Gastroesophageal sphincter (tissue), 3 donors: ENCODE measurements at regions not wholly inside any gene's neighbourhood (a gene's known extent, or its start where the extent isn't known, plus 50 kb on each side); places are given as distances from the start of the nearest gene placed in this dataset.
"Not testable (repeated sequence)": the region's sequence is repeated elsewhere in the genome, so short reads cannot be mapped to it uniquely, and the experiment has no call there.

Experiments
- CTCF ChIP-seq, 4 experiments: fragments of 200-600 bp in 2 of 4; fragments of 450-650 bp in 2 of 4; sonication (generic) in 1 of 4; IDR thresholded peaks; one replicate each; pipeline ENCODE4 v1.5.1; 2017 to 2019; ENCODE audit warnings: antibody characterized with exemption in 4 of 4, mild to moderate bottlenecking in 2 of 4, moderate library complexity in 2 of 4
- EP300 ChIP-seq: sonication (generic); formaldehyde crosslinking; IDR thresholded peaks from one replicate; pipeline ENCODE4 v1.6.1; 2017; ENCODE audit warnings: antibody characterized with exemption, mild to moderate bottlenecking
- POLR2A ChIP-seq, 2 donors: fragments of 450-650 bp; IDR thresholded peaks; one replicate each; pipeline ENCODE4 v1.6.1; 2017; ENCODE audit warnings: antibody characterized with exemption in 2 of 2, mild to moderate bottlenecking in 2 of 2, moderate library complexity in 1 of 2

- not testable (repeated sequence) for TF ChIP-seq CTCF (IDR thresholded peaks at IDR 0.05); EP300; POLR2A (IDR thresholded peaks at IDR 0.05)
These were observed 91.8 kb downstream of the PPIAL4G start for GRCh38 chr1:148391323-148391722.
